ENCODE measurements at regions not wholly inside any gene's neighbourhood (a gene's known extent, or its start where the extent isn't known, plus 50 kb on each side); places are given as distances from the start of the nearest gene placed in this dataset.

GRCh38 chr12:127231371-127231770, 1035.6 kb upstream of the TMEM132C start:
- no peak overlapping the region for H3K27ac Mint-ChIP-seq
- Histone ChIP-seq H3K4me2 (ENCODE audit: insufficient read depth, insufficient read length, low read length) (no peak overlapping the region), H3K56ac (ENCODE audit: insufficient read length, low read depth, low read length) (no peak overlapping the region), H3K4ac (ENCODE audit: low read depth, low read length) (no peak overlapping the region), H3K27ac (ENCODE audit: insufficient read length, low read depth, low read length) (no peak overlapping the region), H3K9me3 (ENCODE audit: control insufficient read depth, low read depth, low read length) (no peaks in the 10 kb centered on the region), H2AFZ (ENCODE audit: low read length) (no peak overlapping the region), H2BK20ac (ENCODE audit: low read depth, low read length, poor library complexity, severe bottlenecking) (no peak overlapping the region), H3K79me2 (ENCODE audit: insufficient read depth, low read length) (no peaks in the 10 kb centered on the region), H2BK120ac (ENCODE audit: low read depth, low read length, poor library complexity, severe bottlenecking) (no peak overlapping the region), H4K91ac (ENCODE audit: insufficient read length, low read depth, low read length) (no peak overlapping the region), H3K23ac (ENCODE audit: insufficient read length, low read depth, low read length) (no peak overlapping the region), H3K14ac (ENCODE audit: insufficient read depth, low read length) (no peak overlapping the region), H3K23me2 (ENCODE audit: insufficient read length, low read depth, low read length, poor library complexity, severe bottlenecking) (no peaks in the 10 kb centered on the region), H4K5ac (ENCODE audit: insufficient read length, low read depth, low read length) (no peak overlapping the region), H4K20me1 (ENCODE audit: control insufficient read depth, insufficient read depth, insufficient read length) (no peaks in the 10 kb centered on the region), H3K4me1 (ENCODE audit: insufficient read depth, low read length) (no peaks in the 10 kb centered on the region), H3K79me1 (ENCODE audit: insufficient read depth, low read depth, low read length, poor library complexity, severe bottlenecking) (no peaks in the 10 kb centered on the region), H3K18ac (ENCODE audit: insufficient read length, low read depth, low read length) (no peak overlapping the region), H3T11ph (ENCODE audit: low read length) (no peak overlapping the region), H2AK5ac (ENCODE audit: insufficient read length, low read length) (no peak overlapping the region), H2BK12ac (ENCODE audit: insufficient read length, low read depth, low read length) (no peak overlapping the region), H3K27me3 (ENCODE audit: insufficient read depth, low read length) (0 out of 2 replicates have a peak, but pooled peaks cover 2% of the 10 kb centered on the region), H2BK5ac (ENCODE audit: insufficient read length, low read length) (no peak overlapping the region), H3K9ac (ENCODE audit: extremely low read depth, insufficient read length, low read length) (no peak overlapping the region), H2BK15ac (ENCODE audit: low read depth, low read length) (no peak overlapping the region), H4K8ac (replicated peaks; ENCODE audit: insufficient read length, low read depth, low read length) (no peak overlapping the region)
- no CpG with 5 or more reads among the region's 7 CpGs for WGBS (ENCODE audit: extremely low coverage, insufficient read length, low lambda C conversion rate)
- H3K27me3 Mint-ChIP-seq (ENCODE audit: low read depth): peaks cover 3% of the 10 kb centered on the region; the same call in 1 of the 2 replicates
- no peak overlapping the region for H3K4me3 Mint-ChIP-seq
- no peaks in the 10 kb centered on the region for H3K36me3 Mint-ChIP-seq (ENCODE audit: insufficient read depth in 1 of 3, low read depth in 3 of 3)
- no peak for DNase-seq
- H3K4me1 Mint-ChIP-seq: no peaks in the 10 kb centered on the region
- peaks cover 2 to 8% of the 10 kb centered on the region in 2 experiments; a peak in 3 of 5 replicates for H3K9me3 Mint-ChIP-seq
- TF ChIP-seq CTCF (conservative IDR thresholded peaks at IDR 0.05): no peak

Data from H9 (cell line).